NCI-H1694 treated with DMSO at 0.1 percent for 48 hours (cell line): ENCODE measurements at regions not wholly inside any gene's neighbourhood (a gene's known extent, or its start where the extent isn't known, plus 50 kb on each side); places are given as distances from the start of the nearest gene placed in this dataset.

Source experiments
- DNase-seq: peaks from one replicate; lab custom pipeline; 2025; lab: John Stamatoyannopoulos, UW

DNA sequence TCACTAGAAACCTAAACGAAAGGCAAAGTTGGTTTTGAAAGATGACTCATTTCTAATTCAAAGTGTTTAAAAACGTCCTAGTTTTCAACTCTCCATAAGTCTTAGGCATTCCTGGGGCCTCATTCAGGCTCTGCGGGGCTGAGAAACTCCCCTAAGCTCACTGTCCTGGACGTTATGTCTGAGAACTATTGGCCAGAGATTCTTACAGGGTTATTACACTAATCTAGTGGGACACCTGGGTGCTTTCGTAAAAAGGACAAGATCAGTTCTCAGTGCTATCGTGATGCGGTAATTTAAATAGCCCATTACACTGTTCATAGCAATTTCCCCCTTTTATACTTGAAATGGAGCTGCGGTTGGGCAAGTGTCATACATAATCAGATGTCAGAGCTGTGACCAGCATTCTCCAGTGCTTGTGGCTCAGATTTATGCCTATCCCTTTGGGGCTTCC lies 280.9 kb downstream of the QKI start:
- DNase-seq, result no peak

DNA sequence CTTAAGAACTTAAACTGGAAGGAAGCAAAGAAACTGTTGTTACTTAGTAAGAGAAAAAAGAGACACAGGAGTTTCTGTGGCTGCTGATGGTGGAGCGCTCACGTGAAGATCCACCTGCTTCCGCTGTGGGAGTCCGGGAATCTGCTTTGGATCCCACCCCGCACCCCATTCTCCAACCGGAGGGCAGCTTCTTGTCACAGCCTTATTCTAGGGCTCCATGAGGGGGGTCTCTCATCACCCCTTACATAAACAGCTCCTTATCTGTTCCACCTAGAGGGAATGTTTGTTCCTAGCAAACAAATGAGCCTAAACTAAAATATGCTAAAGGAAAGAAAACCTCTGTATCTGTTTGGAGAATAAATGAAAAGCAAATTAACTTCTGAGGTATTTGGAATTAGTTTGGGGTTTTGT lies 280.5 kb downstream of the QKI start:
- DNase-seq, result no peak

- DNase-seq, result no peak
These were observed 279.6 kb downstream of the QKI start for GRCh38 chr6:163694072-163694471.

GRCh38 chr6:163691049-163691448 lies 276.5 kb downstream of the QKI start:
- DNase-seq, result no peak

DNA sequence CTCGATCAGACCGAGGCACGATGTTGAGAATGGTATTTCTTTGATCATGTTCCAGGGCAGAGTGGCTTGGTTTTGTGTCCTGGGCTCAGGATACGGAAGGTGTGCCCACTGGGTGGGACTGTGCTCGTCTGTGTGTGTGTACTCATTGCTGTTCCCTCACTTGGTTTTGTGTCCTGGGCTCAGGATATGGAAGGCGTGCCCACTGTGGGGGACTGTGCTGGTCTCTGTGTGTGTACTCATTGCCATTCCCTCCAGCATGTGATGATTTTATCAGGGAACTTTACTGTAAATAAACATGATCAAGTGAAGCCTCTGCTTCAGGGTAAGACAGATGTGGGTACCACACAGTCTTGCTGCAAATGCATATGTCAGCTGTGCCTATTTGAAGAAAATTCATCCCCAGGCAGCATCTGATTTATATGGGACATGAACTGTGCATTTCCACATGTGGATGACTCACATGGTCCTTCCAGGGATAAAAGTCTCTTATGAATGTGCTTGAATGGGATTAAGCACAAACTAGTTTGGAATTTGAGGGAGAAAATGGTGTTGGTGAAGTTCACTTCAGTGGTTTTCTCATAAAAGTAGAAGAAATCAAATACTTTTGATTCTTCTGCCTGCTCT lies 274.3 kb downstream of the QKI start:
- no peak for DNase-seq

- no peak for DNase-seq
These were observed 272.6 kb downstream of the QKI start for GRCh38 chr6:163687075-163687474.

DNA sequence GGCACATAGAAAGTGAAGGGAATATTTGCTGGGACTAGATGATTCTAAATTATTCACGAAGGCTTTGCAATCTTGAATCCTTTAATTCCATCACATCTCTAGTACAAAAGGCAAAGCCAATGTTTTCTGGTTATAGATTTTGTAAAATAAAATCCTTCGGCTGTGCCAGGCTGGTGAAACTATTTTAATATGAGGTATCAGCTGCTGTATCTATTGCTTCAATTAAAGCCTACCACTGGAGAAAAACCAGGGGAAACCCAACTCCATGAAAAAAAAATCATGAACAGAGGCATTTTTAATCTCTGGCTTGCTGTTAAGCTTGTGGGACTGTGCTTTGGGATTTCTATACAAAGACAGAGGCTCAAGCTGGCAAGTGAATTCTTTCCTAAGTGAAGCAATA lies 271.8 kb downstream of the QKI start:
- DNase-seq, result no peak

- no peak for DNase-seq
These were observed 268.6 kb downstream of the QKI start for GRCh38 chr6:163683105-163683622.

DNA sequence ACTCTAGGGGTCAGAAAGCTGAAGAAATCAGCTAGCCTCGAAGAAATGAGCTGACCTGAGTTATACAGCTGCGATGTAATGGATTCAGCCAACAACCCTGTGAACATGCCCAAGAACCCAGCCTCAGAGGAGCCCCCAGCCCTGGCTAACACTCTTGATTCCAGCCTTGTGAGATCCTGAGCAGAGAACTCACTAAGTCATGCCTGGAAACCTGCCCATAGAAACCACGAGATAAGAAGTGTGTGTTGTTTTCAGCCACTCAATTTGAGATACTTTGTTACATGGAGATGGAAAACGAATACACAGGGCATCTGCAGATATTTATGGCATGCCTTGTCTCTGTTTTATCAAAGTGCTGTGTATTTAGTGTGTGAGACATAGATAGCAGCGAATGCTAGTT lies 265.2 kb downstream of the QKI start:
- DNase-seq, result no peak

DNA sequence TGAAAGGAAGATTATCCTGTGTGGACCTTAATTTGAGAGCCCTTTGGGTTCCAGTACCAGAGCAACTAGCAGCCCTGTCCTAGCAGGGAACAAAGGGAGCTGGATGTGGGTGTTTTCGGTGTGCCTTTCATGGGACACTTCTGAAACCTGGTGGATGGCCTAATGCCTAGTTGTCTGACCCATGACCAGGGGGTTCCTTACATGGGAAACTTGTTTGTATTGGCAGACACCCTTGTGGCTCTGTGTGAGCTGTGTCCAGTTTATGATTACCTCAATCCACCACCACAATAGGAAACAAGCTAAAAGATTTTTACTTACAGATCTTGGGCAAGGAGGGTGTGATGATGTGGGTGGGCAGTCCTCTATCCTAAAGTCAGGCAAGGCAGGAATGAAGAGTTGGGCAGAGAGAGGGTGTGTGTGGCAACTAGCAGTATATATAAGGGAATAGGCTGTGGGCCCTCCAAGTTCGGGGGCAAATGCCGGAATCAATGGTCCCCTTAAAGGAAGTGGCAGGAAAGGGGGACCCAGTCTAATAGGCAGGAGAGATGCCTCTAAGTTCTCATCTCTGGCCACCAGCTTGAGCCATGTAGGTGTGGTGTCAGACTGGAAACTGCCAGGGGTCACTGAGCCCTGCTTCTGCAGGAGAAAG lies 264.6 kb downstream of the QKI start:
- no peak for DNase-seq

GRCh38 chr6:163675611-163676010 lies 261.1 kb downstream of the QKI start:
- no peak for DNase-seq

DNA sequence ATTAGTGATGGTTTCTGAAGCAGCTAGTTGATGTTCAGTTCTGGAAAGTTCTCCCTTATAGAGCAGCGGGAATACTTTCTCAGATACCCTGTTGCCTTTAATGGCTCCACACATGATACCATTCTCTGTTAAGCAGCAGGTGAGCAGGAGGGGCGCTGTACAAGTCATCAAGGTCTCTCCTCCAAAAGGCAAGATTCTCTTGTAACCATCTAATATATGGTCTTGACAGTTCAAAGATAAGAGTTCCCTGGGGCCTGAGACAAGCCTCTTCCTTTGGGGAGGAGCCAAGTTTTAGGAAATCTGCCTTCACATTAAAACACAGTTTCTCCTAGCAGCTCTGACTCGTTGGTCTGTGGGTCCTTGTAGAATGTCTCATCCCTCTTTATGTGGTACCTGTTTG lies 258.2 kb downstream of the QKI start:
- DNase-seq, result no peak

- no peak for DNase-seq
These were observed 257.3 kb downstream of the QKI start for GRCh38 chr6:163671791-163672190.

DNA sequence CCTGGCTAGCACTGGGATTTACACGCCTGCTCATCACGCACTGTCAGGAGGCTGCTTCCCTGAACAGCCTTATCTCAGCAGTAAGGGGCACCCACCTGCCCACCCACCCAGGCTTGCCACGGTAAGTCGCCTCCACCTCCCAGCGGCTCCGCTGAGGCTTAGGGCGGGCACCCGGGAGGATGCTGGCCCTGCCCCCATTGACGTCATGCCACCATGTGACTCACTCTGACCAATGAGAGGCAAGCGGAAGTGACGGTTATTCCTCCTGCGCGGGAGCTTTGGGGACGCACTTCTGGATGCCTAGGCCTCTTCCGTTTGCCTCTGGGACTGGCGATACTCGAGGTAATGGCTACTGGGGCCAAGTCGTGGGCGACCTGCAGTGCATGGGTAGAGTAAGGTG lies 256.8 kb downstream of the QKI start:
- DNase-seq, result no peak

DNA sequence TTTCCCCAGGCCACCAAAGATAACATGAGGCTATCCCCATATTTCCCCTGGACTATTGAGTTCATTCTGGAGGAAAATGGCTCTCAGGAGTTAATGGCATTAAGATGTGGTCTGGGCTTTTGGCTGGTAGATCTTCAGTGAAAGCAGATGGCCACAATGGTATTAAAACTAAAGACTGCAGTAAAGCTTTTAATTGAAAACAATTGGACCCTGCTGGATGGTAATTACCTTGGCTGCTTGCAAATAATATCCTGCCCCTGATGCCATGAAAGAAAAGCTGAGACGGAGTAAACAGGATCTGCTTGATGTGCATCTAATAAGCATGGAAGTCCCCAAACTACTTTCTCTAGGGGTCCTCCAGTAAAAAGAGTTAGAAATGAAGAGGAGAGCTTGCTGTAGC lies 255.8 kb downstream of the QKI start:
- DNase-seq, result no peak

DNA sequence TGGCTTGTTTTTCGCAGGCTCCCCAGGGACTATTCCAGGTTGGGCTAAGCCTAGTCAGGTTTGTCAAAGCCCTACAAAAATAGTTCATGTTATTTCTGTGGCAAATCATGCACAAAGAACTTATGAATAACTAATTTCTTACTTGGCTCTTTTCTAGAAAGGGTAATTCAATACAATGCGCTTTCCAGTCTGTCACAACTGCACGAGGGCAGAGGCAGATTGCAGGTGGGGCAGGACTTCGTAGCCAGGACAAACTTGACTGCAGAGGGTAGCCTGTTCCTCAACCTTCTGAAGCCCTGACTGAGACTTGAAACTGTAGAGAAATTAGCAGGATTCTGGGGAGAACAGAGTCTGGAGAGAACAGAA lies 253.5 kb downstream of the QKI start:
- DNase-seq, result no peak

GRCh38 chr6:163667372-163668060 lies 253.0 kb downstream of the QKI start:
- DNase-seq, result no peak

- no peak for DNase-seq
These were observed 250.9 kb downstream of the QKI start for GRCh38 chr6:163665464-163665863.

DNA sequence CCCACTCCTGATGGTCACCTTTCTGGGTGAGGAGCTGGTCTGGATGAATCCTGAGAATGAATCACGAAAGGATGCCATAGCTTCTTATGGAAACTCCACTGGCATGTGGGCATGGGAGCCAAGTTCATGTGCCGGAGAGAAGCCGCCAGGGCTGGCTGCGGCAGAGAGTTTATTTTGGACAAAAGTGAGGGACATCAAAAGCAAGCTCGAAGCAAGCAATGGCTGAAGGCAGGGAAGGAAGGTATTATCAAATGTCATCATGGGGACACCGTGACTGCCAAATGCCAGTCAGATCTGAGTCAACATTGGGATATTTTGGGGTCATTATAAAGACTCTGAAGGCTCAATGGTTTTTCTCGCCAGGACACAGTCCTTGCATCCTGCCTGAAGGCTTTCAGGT lies 249.1 kb downstream of the QKI start:
- no peak for DNase-seq

GRCh38 chr6:163662604-163663225 lies 248.2 kb downstream of the QKI start:
- DNase-seq, result no peak

GRCh38 chr6:163661272-163661671 lies 246.8 kb downstream of the QKI start:
- DNase-seq, result no peak

DNA sequence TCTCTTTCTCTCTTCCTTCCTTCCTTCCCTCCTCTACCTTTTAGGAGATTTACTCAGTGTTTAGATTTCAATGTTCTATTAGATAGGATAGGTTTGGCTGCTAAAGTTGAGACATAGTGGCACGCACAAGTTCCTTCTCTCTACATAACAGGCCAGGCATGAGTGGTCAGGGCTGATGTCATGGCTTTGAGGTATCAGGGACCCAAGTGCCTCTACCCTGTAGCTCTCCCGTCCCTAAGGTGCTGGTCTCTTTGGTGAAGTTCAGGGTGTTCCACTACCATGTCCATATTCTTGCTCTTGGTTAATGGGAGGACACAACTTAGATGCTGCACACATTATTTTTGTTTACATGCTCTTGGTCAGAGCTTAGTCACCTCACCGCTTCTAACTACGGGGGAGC lies 245.3 kb downstream of the QKI start:
- no peak for DNase-seq
